ENCODE measurements at regions not wholly inside any gene's neighbourhood (a gene's known extent, or its start where the extent isn't known, plus 50 kb on each side); places are given as distances from the start of the nearest gene placed in this dataset.

DNA sequence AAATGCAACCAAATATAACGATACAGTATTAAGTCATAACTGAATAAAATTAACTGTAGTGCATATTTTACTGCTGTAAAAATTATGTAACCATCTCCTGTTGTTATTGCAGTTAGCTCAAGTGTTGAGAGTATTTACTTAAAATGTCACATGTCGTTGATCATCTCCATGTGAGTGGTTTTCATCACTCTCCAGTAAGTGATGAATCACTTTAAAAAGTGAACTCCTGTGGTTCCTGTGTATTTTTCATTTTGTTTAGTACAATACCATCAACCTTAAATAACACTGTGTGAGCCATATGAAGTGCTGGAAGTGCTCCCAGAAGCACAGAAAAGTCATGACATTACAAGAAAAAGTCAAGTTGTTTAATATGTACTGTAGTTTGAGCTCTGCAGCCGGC is 104.7 kb upstream of the SLCO1B1 start:
- TF ChIP-seq, protein P1, sequence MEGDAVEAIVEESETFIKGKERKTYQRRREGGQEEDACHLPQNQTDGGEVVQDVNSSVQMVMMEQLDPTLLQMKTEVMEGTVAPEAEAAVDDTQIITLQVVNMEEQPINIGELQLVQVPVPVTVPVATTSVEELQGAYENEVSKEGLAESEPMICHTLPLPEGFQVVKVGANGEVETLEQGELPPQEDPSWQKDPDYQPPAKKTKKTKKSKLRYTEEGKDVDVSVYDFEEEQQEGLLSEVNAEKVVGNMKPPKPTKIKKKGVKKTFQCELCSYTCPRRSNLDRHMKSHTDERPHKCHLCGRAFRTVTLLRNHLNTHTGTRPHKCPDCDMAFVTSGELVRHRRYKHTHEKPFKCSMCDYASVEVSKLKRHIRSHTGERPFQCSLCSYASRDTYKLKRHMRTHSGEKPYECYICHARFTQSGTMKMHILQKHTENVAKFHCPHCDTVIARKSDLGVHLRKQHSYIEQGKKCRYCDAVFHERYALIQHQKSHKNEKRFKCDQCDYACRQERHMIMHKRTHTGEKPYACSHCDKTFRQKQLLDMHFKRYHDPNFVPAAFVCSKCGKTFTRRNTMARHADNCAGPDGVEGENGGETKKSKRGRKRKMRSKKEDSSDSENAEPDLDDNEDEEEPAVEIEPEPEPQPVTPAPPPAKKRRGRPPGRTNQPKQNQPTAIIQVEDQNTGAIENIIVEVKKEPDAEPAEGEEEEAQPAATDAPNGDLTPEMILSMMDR (IDR thresholded peaks at IDR 0.05), result no peak
- TF ChIP-seq POLR2A (IDR thresholded peaks at IDR 0.05; ENCODE audit: low read depth), result no peak
- TF ChIP-seq POLR2AphosphoS5 (IDR thresholded peaks at IDR 0.05), result no peak

Measured in esophagus muscularis mucosa (tissue), 3 donors.